Thoracic aorta (tissue), 2 donors: ENCODE measurements at regions not wholly inside any gene's neighbourhood (a gene's known extent, or its start where the extent isn't known, plus 50 kb on each side); places are given as distances from the start of the nearest gene placed in this dataset.

ENCODE experiments used
- ATAC-seq: fragments of 150-250 bp; one replicate; pipeline ENCODE4 v1.8.0; 2017; ENCODE audit warnings: low read depth; ENCODE audit not compliant: insufficient number of reproducible peaks, low FRiP score
- DNase-seq: peaks from one replicate; pipeline ENCODE4 v3.0.0-alpha.2; 2020; ENCODE audit warnings: low spot score
- H3K27ac ChIP-seq, 2 donors: fragments of 200-600 bp; sonication (generic); 1 replicate in 1 of 2; 2 replicates in 1 of 2; pipeline ENCODE4 v1.5.1; 2016; ENCODE audit warnings: mild to moderate bottlenecking in 2 of 2, moderate library complexity in 2 of 2
- H3K27me3 ChIP-seq: fragments of 200-600 bp; sonication (generic); replicated peaks from 2 replicates; pipeline ENCODE4 v1.6.0; 2016; ENCODE audit warnings: mild to moderate bottlenecking; ENCODE audit not compliant: insufficient read depth
- H3K36me3 ChIP-seq: fragments of 200-600 bp; sonication (generic); one replicate; pipeline ENCODE4 v1.5.1; 2016
- H3K4me1 ChIP-seq, 2 donors: fragments of 200-600 bp; sonication (generic); 1 replicate in 1 of 2; 2 replicates in 1 of 2; pipeline versions ENCODE4 v1.5.1 to v1.6.0; 2016; ENCODE audit warnings: low read depth in 2 of 2, mild to moderate bottlenecking in 1 of 2; ENCODE audit not compliant: control insufficient read depth in 1 of 2
- H3K4me3 ChIP-seq: fragments of 200-600 bp; sonication (generic); 2 replicates; pipeline ENCODE4 v1.5.1; 2016; ENCODE audit warnings: mild to moderate bottlenecking
- H3K9me3 ChIP-seq: fragments of 200-600 bp; sonication (generic); 2 replicates; pipeline ENCODE4 v1.5.1; 2016
- CTCF ChIP-seq: fragments of 200-600 bp; sonication (generic); IDR thresholded peaks from one replicate; pipeline ENCODE4 v1.5.1; 2019; ENCODE audit warnings: antibody characterized with exemption

DNA sequence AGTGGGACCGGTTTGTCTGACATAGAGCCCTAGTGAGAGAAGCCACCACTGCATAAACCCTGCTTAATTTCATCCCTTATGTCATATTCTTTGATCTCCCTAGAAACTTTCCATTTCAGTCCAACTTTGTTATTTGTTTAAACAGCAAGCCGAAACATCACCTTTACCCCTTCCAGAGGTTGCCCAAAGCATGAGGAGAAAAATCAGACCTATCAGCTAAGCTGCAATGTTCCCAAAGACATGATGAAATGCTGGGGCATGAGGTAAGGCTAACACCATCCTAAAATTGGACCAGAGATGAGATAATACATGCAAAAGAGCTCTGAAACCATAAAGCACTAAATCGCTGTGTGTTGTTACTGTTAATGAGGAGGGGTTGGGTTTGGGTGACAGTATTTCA is 447.9 kb upstream of the ACVR2A start:
- Histone ChIP-seq H3K4me3 (no peak overlapping the region), H3K27me3 (no peaks in the 10 kb centered on the region), H3K27ac (no peak overlapping the region), H3K4me1 (no peaks in the 10 kb centered on the region), H3K36me3 (no peaks in the 10 kb centered on the region), H3K9me3 (no peaks in the 10 kb centered on the region)
- no peak for TF ChIP-seq CTCF
- DNase-seq (no peak), ATAC-seq (no peak)

DNA sequence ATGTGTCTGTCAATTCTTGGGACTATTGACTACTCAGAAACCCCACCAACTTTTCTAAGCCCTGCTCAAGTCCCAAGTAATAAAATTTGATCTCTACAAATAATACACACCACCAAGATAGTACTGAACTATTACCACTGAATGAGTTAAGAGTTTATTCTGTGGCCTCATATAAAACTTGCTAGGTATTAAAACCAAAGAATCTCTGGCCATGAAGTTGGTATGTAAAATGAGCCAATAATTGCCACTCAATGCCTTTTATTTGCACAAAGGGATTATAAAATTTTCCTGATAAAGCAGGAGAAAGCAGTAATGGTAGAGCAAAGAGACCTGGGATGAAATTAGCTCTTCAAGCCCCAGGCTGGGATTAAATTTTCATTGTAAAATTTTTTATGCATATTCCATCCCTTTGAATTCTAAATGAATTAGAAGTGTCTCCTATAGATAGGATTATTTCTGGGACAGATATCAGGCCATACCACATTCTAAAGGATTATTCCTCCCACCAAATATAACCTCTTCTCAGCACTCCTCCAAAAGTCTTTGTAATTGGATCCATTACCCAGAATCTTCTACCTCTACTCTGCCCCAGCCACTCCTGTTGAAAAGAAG is 450.5 kb upstream of the ACVR2A start:
- Histone ChIP-seq H3K4me1 (no peaks in the 10 kb centered on the region), H3K4me3 (no peak overlapping the region), H3K36me3 (no peaks in the 10 kb centered on the region), H3K9me3 (no peaks in the 10 kb centered on the region), H3K27ac (no peak overlapping the region), H3K27me3 (no peaks in the 10 kb centered on the region)
- TF ChIP-seq CTCF, result no peak
- ATAC-seq, result no peak
- DNase-seq, result no peak

DNA sequence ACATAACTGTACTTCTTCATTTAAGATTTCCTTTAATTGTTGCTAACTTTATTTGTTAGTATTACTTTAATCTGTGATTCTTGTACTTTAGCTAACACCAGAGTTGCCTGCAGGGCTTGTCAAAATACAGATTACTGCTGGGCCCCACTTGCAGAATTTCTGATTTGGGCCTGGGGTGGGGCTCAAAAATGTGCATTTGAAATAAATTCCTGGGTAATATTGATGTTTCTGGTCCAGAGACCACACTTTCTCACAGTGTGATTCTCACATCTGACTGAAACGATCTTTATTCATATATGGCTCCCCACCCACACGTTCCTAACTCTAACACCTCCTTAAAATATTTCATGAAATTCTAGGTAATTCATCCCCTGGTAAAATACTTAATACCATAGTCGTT is 452.6 kb upstream of the ACVR2A start:
- ATAC-seq, result no peak
- no peak for DNase-seq
- H3K4me3 ChIP-seq, result no peak overlapping the region
- no peaks in the 10 kb centered on the region for H3K4me1 ChIP-seq
- no peak for TF ChIP-seq CTCF
- no peak overlapping the region for H3K27ac ChIP-seq
- no peaks in the 10 kb centered on the region for H3K9me3 ChIP-seq
- H3K36me3 ChIP-seq, result no peaks in the 10 kb centered on the region
- H3K27me3 ChIP-seq, result no peaks in the 10 kb centered on the region

- no peak for TF ChIP-seq CTCF
Measured at GRCh38 chr2:147390475-147390874, 454.4 kb upstream of the ACVR2A start.

DNA sequence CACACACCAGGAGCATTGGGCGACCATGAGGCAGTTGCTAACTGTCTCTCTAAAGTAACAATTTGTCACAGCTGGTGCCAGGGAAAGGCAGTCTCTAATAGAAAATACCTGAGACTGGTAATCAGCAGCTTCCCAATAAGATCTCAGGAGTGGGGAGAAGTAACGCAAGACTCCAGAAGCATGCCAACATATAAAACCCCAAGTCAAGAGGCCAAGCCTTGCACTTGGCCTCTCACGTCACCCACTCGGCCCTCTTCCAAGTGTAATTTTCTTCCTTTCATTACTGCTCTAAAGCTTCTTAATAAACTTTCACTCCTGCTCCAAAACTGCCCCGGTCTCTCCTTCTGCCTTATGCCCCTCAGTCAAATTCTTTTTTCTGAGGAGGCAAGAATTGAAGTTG is 455.6 kb upstream of the ACVR2A start:
- Histone ChIP-seq H3K27ac (no peak overlapping the region), H3K27me3 (no peaks in the 10 kb centered on the region), H3K4me1 (no peaks in the 10 kb centered on the region), H3K9me3 (no peaks in the 10 kb centered on the region), H3K4me3 (no peak overlapping the region), H3K36me3 (no peaks in the 10 kb centered on the region)
- TF ChIP-seq CTCF, result no peak
- ATAC-seq, result no peak
- no peak for DNase-seq

More at GRCh38 chr2:147390475-147390874, 454.4 kb upstream of the ACVR2A start:
- Histone ChIP-seq H3K36me3 (no peaks in the 10 kb centered on the region), H3K4me3 (no peak overlapping the region), H3K4me1 (no peaks in the 10 kb centered on the region), H3K27me3 (no peaks in the 10 kb centered on the region), H3K9me3 (no peaks in the 10 kb centered on the region), H3K27ac (no peak overlapping the region)
- ATAC-seq, result no peak
- no peak for DNase-seq
